AG04450 (cell line): ENCODE measurements at regions not wholly inside any gene's neighbourhood (a gene's known extent, or its start where the extent isn't known, plus 50 kb on each side); places are given as distances from the start of the nearest gene placed in this dataset.

Source experiments
- CTCF ChIA-PET: fragments of 300-600, 350-600 bp; formaldehyde crosslinking; extraction: SDS; loops from one replicate; lab custom pipeline; 2022; ENCODE audit warnings: antibody characterized with exemption, inconsistent platforms; lab: Charles Lee
- POLR2A ChIA-PET: fragments of 350-600 bp; formaldehyde crosslinking; extraction: SDS; loops from one replicate; lab custom pipeline; 2021; ENCODE audit warnings: antibody characterized with exemption, inconsistent platforms; lab: Yijun Ruan, JAX
- DNase-seq: peaks from one replicate; pipeline ENCODE4 v3.0.0-alpha.2; 2011; ENCODE audit warnings: low read depth, low spot score
- H3K27ac ChIP-seq: one replicate; pipeline ENCODE4 v1.5.1; 2012; ENCODE audit warnings: low read depth, low read length, control low read depth
- H3K27me3 ChIP-seq: one replicate; pipeline ENCODE4 v1.6.0; 2012; ENCODE audit warnings: low read length; ENCODE audit not compliant: control insufficient read depth, insufficient read depth
- H3K4me3 ChIP-seq: 2 replicates; pipeline ENCODE4 v1.5.1; 2011; ENCODE audit warnings: mild to moderate bottlenecking, low read depth, low read length, control low read depth
- H3K9me3 ChIP-seq: 2 replicates; pipeline ENCODE4 v1.5.1; 2012; ENCODE audit warnings: low read length; ENCODE audit not compliant: control insufficient read depth, insufficient read depth
- TF ChIP-seq, protein P1 (sequence below): IDR thresholded peaks from 2 replicates; pipeline ENCODE4 v1.5.1; 2011; ENCODE audit warnings: low read depth, low read length, control low read depth, inconsistent platforms

DNA sequence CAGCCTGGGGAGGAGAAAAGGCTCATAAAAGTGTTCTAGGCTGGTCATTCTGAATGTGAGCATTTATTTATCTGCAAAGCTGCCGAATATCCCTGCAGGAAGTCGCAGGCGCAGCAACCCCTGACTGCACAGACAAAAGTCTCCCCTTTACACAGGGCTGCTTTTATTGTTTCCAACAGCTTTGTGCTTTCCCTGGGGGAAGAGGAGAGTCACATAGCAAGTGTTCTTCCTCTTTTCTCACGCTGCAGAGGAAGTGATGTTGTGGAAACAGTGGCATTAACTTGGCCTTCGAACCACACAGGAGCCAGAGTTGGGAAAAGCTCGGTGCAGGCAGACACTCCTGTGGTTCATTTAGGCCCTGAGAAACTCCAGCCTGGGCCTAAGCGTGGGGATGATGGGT, 81.5 kb upstream of the BCOR start:
- DNase-seq: no peak
- no peak overlapping the region for H3K27ac ChIP-seq
- no peaks in the 10 kb centered on the region for H3K9me3 ChIP-seq
- ChIA-PET CTCF (no interaction called here), POLR2A (no interaction called here)
- H3K27me3 ChIP-seq: peaks cover 2% of the 10 kb centered on the region
- H3K4me3 ChIP-seq: no peak overlapping the region
- TF ChIP-seq, protein P1, sequence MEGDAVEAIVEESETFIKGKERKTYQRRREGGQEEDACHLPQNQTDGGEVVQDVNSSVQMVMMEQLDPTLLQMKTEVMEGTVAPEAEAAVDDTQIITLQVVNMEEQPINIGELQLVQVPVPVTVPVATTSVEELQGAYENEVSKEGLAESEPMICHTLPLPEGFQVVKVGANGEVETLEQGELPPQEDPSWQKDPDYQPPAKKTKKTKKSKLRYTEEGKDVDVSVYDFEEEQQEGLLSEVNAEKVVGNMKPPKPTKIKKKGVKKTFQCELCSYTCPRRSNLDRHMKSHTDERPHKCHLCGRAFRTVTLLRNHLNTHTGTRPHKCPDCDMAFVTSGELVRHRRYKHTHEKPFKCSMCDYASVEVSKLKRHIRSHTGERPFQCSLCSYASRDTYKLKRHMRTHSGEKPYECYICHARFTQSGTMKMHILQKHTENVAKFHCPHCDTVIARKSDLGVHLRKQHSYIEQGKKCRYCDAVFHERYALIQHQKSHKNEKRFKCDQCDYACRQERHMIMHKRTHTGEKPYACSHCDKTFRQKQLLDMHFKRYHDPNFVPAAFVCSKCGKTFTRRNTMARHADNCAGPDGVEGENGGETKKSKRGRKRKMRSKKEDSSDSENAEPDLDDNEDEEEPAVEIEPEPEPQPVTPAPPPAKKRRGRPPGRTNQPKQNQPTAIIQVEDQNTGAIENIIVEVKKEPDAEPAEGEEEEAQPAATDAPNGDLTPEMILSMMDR: no peak

- Histone ChIP-seq H3K4me3 (no peak overlapping the region), H3K9me3 (no peaks in the 10 kb centered on the region), H3K27ac (no peak overlapping the region), H3K27me3 (peaks cover 2% of the 10 kb centered on the region)
- ChIA-PET CTCF (no interaction called here), POLR2A (no interaction called here)
- TF ChIP-seq, protein P1: no peak
- no peak for DNase-seq
Measured at GRCh38 chrX:40177942-40178715, 80.4 kb upstream of the BCOR start.

DNA sequence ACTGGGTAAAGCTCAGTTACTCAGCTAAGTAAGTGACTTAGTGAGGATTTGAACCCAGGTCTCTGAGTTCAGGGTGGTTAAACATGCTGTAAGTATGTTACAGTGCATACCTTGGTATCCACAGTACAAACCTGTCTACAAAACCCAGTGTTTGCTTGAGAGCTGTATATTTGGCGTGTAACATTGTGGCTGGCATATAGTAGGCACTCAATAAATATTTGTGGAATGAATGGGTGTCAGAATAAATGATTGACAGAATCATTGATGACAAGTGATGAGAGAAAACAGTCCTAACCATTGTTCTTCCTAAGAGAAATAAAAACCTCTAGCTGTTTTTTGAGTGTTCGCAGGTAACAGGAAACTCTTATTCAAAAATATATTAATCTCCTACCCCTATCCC, 79.7 kb upstream of the BCOR start:
- TF ChIP-seq, protein P1: no peak
- H3K27me3 ChIP-seq: peaks cover 2% of the 10 kb centered on the region
- no peak overlapping the region for H3K27ac ChIP-seq
- POLR2A ChIA-PET: interaction anchor here (0.8 kb wide), 1 partner anchor 92 kb away, joined by 3 read pairs; no protein-coding TSS in a partner anchor
- H3K4me3 ChIP-seq: no peak overlapping the region
- no peaks in the 10 kb centered on the region; the same call in 1 of the 2 replicates for H3K9me3 ChIP-seq
- DNase-seq: no peak
- CTCF ChIA-PET: interaction anchor here (0.7 kb wide), 1 partner anchor 121 kb away, joined by 4 read pairs; no protein-coding TSS in a partner anchor

- peaks cover 2% of the 10 kb centered on the region for H3K27me3 ChIP-seq
- DNase-seq: no peak
- H3K27ac ChIP-seq: no peak overlapping the region
- no peaks in the 10 kb centered on the region; the same call in 1 of the 2 replicates for H3K9me3 ChIP-seq
- ChIA-PET CTCF (interaction anchor here (0.6 to 0.7 kb wide), 3 partner anchors 55 to 474 kb away, joined by 3 to 4 read pairs (median 3); no protein-coding TSS in a partner anchor), POLR2A (interaction anchor here (0.8 kb wide), 1 partner anchor 92 kb away, joined by 3 read pairs; no protein-coding TSS in a partner anchor)
- H3K4me3 ChIP-seq: peak overlapping the region; percentile 49
- TF ChIP-seq, protein P1: no peak
Measured at GRCh38 chrX:40177117-40177430, 79.3 kb upstream of the BCOR start.

DNA sequence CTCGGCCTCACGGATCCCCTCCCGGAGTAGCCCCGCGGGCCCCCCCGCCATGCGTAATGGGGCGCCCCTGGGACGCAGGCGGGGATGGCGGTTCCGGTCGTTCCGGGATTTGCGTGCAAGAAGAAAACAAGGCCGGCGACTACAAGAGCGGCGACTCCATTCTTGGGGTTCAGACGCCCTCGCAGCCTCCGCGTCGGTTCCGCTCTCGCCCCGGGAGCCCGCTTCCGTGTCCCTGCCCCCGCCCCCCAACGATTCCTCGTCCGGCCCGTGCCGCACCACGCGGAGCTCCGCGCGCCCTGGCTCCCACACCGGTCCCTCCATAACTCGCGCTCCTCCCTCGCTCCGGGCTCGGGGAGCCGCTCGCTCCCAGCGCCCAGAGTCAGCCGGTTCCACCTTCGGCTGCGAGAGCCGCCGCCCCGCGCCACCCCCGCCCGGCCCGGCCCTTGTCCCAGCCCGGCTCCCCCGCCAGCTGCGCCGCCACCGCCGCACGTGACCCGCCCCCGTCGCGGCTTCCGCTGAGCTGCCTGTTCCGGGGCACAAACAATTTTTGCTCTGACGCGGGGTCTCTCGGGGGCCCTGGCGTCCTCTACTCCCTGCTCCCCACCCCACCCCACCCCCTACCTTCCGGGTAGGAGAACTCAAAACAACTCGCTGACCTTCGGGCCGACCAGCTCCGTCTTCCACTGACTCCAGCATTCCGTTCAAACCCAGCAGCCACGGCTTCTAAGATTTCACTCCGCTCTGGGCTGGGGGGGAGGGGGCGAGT, 78.8 kb upstream of the BCOR start:
- H3K9me3 ChIP-seq: no peaks in the 10 kb centered on the region; the same call in 1 of the 2 replicates
- peak overlapping the region; percentile 49 for H3K4me3 ChIP-seq
- ChIA-PET CTCF (interaction anchor here (0.6 to 0.7 kb wide), 4 partner anchors 55 to 473 kb away, joined by 3 to 4 read pairs (median 3); no protein-coding TSS in a partner anchor), POLR2A (interaction anchor here (0.8 kb wide), 1 partner anchor 92 kb away, joined by 3 read pairs; no protein-coding TSS in a partner anchor)
- no peak overlapping the region for H3K27ac ChIP-seq
- no peak for DNase-seq
- peaks cover 2% of the 10 kb centered on the region for H3K27me3 ChIP-seq
- TF ChIP-seq, protein P1: no peak
